ENCODE measurements at regions not wholly inside any gene's neighbourhood (a gene's known extent, or its start where the extent isn't known, plus 50 kb on each side); places are given as distances from the start of the nearest gene placed in this dataset.

DNA sequence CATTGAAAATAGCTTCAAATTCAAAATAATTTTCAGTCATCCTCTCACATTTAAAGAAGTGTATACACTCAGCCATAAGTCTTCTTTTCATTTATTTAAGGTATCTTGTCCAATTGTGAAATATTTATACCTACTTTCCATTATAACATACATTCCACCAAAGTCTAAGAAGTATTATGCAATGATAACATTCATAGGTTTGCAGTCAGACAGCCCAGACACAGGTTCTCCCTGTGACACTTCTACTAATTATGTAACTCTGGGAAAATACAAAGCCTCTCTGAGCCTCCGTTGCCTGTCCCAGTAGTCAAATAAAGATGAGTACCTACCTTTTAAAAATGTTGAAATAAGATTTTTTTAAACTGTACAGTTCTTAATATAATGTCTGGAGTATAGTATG, 320.9 kb upstream of the RPS23 start:
- Histone ChIP-seq H3K4me1 (ENCODE audit: insufficient read depth, low read length, poor library complexity, severe bottlenecking) (no peaks in the 10 kb centered on the region), H3K4me3 (ENCODE audit: low read depth, low read length, poor library complexity, severe bottlenecking) (no peak overlapping the region), H3K27ac (ENCODE audit: low read depth, low read length, poor library complexity, severe bottlenecking) (no peak overlapping the region), H3K36me3 (ENCODE audit: insufficient read depth, low read length) (no peaks in the 10 kb centered on the region), H4K20me1 (ENCODE audit: insufficient read depth, low read length) (no peaks in the 10 kb centered on the region), H3K9me3 (ENCODE audit: low read length) (no peaks in the 10 kb centered on the region), H3K4me2 (ENCODE audit: low read length) (no peak overlapping the region), H3K79me2 (ENCODE audit: insufficient read depth, low read depth, low read length) (no peaks in the 10 kb centered on the region), H3K9me2 (ENCODE audit: insufficient read depth, low read length) (no peaks in the 10 kb centered on the region), H2AFZ (ENCODE audit: low read length) (no peak overlapping the region)
- BruUV-seq (replicated peaks) = no TSS peak
- CTCF ChIA-PET (ENCODE audit: unreplicated experiment) = no interaction called here
- TF ChIP-seq EZH2phosphoT487 (IDR thresholded peaks at IDR 0.05; ENCODE audit: borderline replicate concordance, low read depth, low read length) = no peak
- TF ChIP-seq CTCF (conservative IDR thresholded peaks at IDR 0.05; ENCODE audit: low read length) = no peak
- DNase-seq (ENCODE audit: low spot score) = no peak
- intact Hi-C loops (cut with micrococcal nuclease; ENCODE audit: unreplicated experiment) = no loop called here
- POLR2A ChIA-PET = no interaction called here

DNA sequence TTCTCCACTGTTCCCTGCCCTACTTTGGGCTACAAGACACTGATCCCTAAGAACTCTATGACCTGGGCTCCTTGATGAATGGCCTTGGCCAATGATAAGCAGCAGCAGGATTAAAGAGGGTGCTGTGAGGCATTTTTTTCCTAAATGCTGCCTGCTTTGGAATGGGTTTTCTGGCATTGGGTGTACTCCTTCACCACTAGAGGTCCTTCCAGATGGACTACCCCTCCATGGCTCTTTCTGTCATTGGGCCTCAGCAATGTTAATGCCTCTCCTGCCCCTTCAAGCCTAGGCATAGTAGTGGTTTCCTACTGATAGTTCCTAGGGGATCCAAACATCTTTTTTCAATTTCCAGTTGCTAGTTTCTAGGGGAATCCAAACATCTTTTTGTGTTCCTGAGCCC, 319.3 kb upstream of the RPS23 start:
- Histone ChIP-seq H3K4me1 (ENCODE audit: insufficient read depth, low read length, poor library complexity, severe bottlenecking) (no peaks in the 10 kb centered on the region), H3K79me2 (ENCODE audit: insufficient read depth, low read depth, low read length) (no peaks in the 10 kb centered on the region), H3K27ac (ENCODE audit: low read depth, low read length, poor library complexity, severe bottlenecking) (no peak overlapping the region), H3K9me2 (ENCODE audit: insufficient read depth, low read length) (no peaks in the 10 kb centered on the region), H3K9me3 (ENCODE audit: low read length) (no peaks in the 10 kb centered on the region), H3K4me2 (ENCODE audit: low read length) (no peak overlapping the region), H3K36me3 (ENCODE audit: insufficient read depth, low read length) (no peaks in the 10 kb centered on the region), H3K4me3 (ENCODE audit: low read depth, low read length, poor library complexity, severe bottlenecking) (no peak overlapping the region), H4K20me1 (ENCODE audit: insufficient read depth, low read length) (no peaks in the 10 kb centered on the region), H2AFZ (ENCODE audit: low read length) (no peak overlapping the region)
- no TSS peak for BruUV-seq (replicated peaks)
- ChIA-PET POLR2A (interaction anchor here (0.6 kb wide), 1 partner anchor 159 kb away, joined by 3 read pairs; no protein-coding TSS in a partner anchor), CTCF (ENCODE audit: unreplicated experiment) (no interaction called here)
- no peak for DNase-seq (ENCODE audit: low spot score)
- intact Hi-C loops (cut with micrococcal nuclease; ENCODE audit: unreplicated experiment) = no loop called here
- TF ChIP-seq CTCF (conservative IDR thresholded peaks at IDR 0.05; ENCODE audit: low read length) = peak; percentile 51
- no peak for TF ChIP-seq EZH2phosphoT487 (IDR thresholded peaks at IDR 0.05; ENCODE audit: borderline replicate concordance, low read depth, low read length)

DNA sequence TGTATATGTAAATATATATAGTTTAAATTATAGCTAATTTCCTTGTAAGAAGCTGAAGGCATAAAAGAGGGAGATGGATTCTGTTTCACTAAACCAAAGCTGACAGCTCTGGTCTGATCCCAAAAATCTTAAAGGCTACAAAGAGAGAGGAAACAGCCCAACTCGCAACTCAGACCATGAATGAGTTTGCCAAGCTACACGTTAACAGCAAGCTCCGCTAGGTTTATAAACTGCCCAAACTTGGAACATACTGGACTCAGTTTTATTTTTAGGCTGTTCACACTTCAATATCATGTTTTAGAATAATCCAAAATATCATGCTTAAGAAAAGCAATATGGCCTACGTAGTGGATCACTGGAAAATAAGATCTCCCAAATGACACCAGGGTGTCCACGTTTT, 318.3 kb upstream of the RPS23 start:
- Histone ChIP-seq H2AFZ (ENCODE audit: low read length) (no peak overlapping the region), H3K4me1 (ENCODE audit: insufficient read depth, low read length, poor library complexity, severe bottlenecking) (no peaks in the 10 kb centered on the region), H3K36me3 (ENCODE audit: insufficient read depth, low read length) (no peaks in the 10 kb centered on the region), H4K20me1 (ENCODE audit: insufficient read depth, low read length) (no peaks in the 10 kb centered on the region), H3K4me3 (ENCODE audit: low read depth, low read length, poor library complexity, severe bottlenecking) (no peak overlapping the region), H3K79me2 (ENCODE audit: insufficient read depth, low read depth, low read length) (no peaks in the 10 kb centered on the region), H3K9me3 (ENCODE audit: low read length) (no peaks in the 10 kb centered on the region), H3K27ac (ENCODE audit: low read depth, low read length, poor library complexity, severe bottlenecking) (no peak overlapping the region), H3K9me2 (ENCODE audit: insufficient read depth, low read length) (no peaks in the 10 kb centered on the region), H3K4me2 (ENCODE audit: low read length) (no peak overlapping the region)
- POLR2A ChIA-PET = no interaction called here
- intact Hi-C loops (cut with micrococcal nuclease; ENCODE audit: unreplicated experiment) = no loop called here
- BruUV-seq (replicated peaks) = no TSS peak
- TF ChIP-seq EZH2phosphoT487 (IDR thresholded peaks at IDR 0.05; ENCODE audit: borderline replicate concordance, low read depth, low read length) (no peak), CTCF (conservative IDR thresholded peaks at IDR 0.05; ENCODE audit: low read length) (no peak)
- CTCF ChIA-PET (ENCODE audit: unreplicated experiment) = no interaction called here
- no peak for DNase-seq (ENCODE audit: low spot score)
